Breast epithelium (tissue), 4 donors: ENCODE measurements at regions not wholly inside any gene's neighbourhood (a gene's known extent, or its start where the extent isn't known, plus 50 kb on each side); places are given as distances from the start of the nearest gene placed in this dataset.

Source experiments
- DNase-seq, 2 donors: peaks; one replicate each; pipeline ENCODE4 v3.0.0-alpha.2; 2019; ENCODE audit warnings: low spot score in 2 of 2
- H3K27ac ChIP-seq, 2 donors: fragments of 200-600 bp; sonication (generic) in 1 of 2; one replicate each; pipeline ENCODE4 v1.5.1; 2016 to 2019; ENCODE audit warnings: mild to moderate bottlenecking in 1 of 2
- H3K27me3 ChIP-seq, 2 donors: fragments of 200-600 bp; sonication (generic) in 1 of 2; one replicate each; pipeline versions ENCODE4 v1.5.1 to v1.6.0; 2017 to 2019; ENCODE audit warnings: control low read depth in 1 of 2, mild to moderate bottlenecking in 1 of 2
- H3K36me3 ChIP-seq: fragments of 200-600 bp; one replicate; pipeline ENCODE4 v1.5.1; 2019
- H3K4me1 ChIP-seq, 2 donors: fragments of 200-600 bp; sonication (generic); one replicate each; pipeline ENCODE4 v1.5.1; 2016 to 2019; ENCODE audit warnings: control low read depth in 1 of 2
- H3K4me3 ChIP-seq, 3 donors: fragments of 200-600 bp; sonication (generic); 1 replicate in 2 of 3; 2 replicates in 1 of 3; pipeline ENCODE4 v1.5.1; 2016 to 2019; ENCODE audit warnings: mild to moderate bottlenecking in 3 of 3, moderate library complexity in 2 of 3
- H3K9me3 ChIP-seq, 2 donors: fragments of 200-600 bp; sonication (generic) in 1 of 2; one replicate each; pipeline ENCODE4 v1.5.1; 2016 to 2019; ENCODE audit warnings: control low read depth in 1 of 2
- CTCF ChIP-seq, 3 donors: fragments of 450-650 bp; IDR thresholded peaks; one replicate each; pipeline ENCODE4 v1.5.1; 2016 to 2017; ENCODE audit warnings: antibody characterized with exemption in 3 of 3, mild to moderate bottlenecking in 3 of 3, moderate library complexity in 3 of 3
- POLR2A ChIP-seq: fragments of 450-650 bp; IDR thresholded peaks from one replicate; pipeline ENCODE4 v1.6.1; 2016; ENCODE audit warnings: antibody characterized with exemption, mild to moderate bottlenecking, moderate library complexity
- POLR2AphosphoS5 ChIP-seq, 3 donors: sonication (generic); formaldehyde crosslinking; IDR thresholded peaks; one replicate each; pipeline ENCODE4 v1.6.1; 2017; ENCODE audit warnings: antibody characterized with exemption in 3 of 3
- intact Hi-C: fragments of 100-400 bp; cut with DNase I; formaldehyde crosslinking; loops from one replicate; pipeline ENCODE4 v1.15.1; 2023; ENCODE audit warnings: low total_unique reads

DNA sequence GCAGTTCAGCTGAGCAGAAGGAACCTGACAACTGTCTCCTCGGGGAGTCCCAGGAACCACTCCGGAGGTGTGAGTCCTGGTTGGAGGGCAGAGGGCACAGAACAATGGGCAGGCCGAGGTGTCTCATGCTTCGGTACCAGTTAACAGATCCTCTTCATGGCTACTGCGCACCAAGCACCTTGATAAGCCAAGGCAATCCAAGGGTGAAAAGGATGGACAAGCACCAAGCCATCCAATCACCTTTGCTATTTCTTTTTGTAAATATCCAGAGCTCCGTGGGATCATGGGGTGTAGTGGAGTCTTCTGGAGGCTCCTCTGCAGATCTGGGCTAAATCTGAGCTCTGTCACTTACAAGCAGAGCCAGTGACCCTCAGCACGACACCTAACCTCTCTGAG, 233.5 kb downstream of the WDR11 start:
- DNase-seq, result no peak
- Histone ChIP-seq H3K27ac (no peak overlapping the region), H3K36me3 (no peaks in the 10 kb centered on the region), H3K4me1 (no peaks in the 10 kb centered on the region), H3K27me3 (peaks cover 0 to 6% of the 10 kb centered on the region in 2 donors), H3K4me3 (no peak overlapping the region), H3K9me3 (no peaks in the 10 kb centered on the region)
- intact Hi-C loops, result no loop called here
- TF ChIP-seq POLR2A (no peak), POLR2AphosphoS5 (IDR thresholded peaks at IDR 0.05) (no peak), CTCF (IDR thresholded peaks at IDR 0.05) (no peak)

DNA sequence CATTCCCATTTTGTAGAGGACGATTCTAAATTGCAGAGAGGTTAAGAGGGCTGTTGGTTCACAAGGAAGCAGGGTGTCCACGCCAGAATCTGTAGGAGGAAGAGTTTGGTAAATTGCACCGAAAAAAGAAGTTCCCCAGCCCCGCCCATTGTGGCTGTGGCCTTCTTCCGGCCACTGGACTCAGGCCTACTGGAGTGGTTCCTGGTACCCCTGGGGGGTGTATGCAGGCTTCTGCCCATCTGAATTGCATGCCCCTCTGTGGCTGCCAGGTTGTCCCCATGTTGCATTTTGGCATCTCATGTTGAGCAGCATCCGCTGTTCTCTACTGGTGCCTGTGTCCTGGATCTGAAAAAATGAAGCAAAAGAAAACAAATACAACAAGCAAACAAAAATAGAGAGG, 234.2 kb downstream of the WDR11 start:
- no peaks in the 10 kb centered on the region for H3K36me3 ChIP-seq
- H3K9me3 ChIP-seq, result no peaks in the 10 kb centered on the region
- DNase-seq, result no peak
- intact Hi-C loops, result no loop called here
- peaks cover 0 to 6% of the 10 kb centered on the region in 2 donors for H3K27me3 ChIP-seq
- H3K27ac ChIP-seq, result no peak overlapping the region
- TF ChIP-seq CTCF (IDR thresholded peaks at IDR 0.05) (no peak), POLR2AphosphoS5 (IDR thresholded peaks at IDR 0.05) (no peak), POLR2A (no peak)
- no peaks in the 10 kb centered on the region for H3K4me1 ChIP-seq
- H3K4me3 ChIP-seq, result no peak overlapping the region

DNA sequence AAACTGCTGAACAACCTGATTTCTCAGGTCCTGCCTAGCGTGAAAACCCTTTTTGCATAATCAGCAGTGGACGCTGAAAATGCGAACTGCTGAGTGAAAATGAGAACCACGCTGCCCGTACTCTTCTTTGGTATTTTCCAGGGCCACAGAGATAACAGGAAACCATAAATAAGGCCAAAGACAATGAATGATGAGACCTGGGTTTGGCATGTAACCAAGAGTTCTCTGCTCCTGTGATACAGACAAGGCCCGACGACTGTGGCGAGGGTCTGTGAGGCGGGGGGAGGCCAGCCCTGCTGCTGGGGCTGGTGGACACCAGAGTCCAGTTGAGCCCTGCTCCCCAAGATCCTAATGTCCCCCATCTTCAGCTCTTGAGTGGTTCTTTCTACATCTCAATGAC, 236.0 kb downstream of the WDR11 start:
- no peak for DNase-seq
- intact Hi-C loops, result no loop called here

GRCh38 chr10:121087688-121088087, 236.5 kb downstream of the WDR11 start:
- DNase-seq, result no peak
- Histone ChIP-seq H3K27me3 (peaks cover 0 to 6% of the 10 kb centered on the region in 2 donors), H3K27ac (no peak overlapping the region), H3K4me3 (no peak overlapping the region), H3K9me3 (no peaks in the 10 kb centered on the region), H3K4me1 (peaks cover 0 to 4% of the 10 kb centered on the region in 2 donors), H3K36me3 (no peaks in the 10 kb centered on the region)
- intact Hi-C loops, result no loop called here
- no peak for TF ChIP-seq POLR2AphosphoS5 (IDR thresholded peaks at IDR 0.05)

More for the DNA sequence above, 236.0 kb downstream of the WDR11 start:
- Histone ChIP-seq H3K4me1 (peaks cover 0 to under 1% of the 10 kb centered on the region in 2 donors), H3K9me3 (no peaks in the 10 kb centered on the region), H3K27me3 (peaks cover 0 to 6% of the 10 kb centered on the region in 2 donors), H3K27ac (no peak overlapping the region), H3K36me3 (no peaks in the 10 kb centered on the region), H3K4me3 (no peak overlapping the region)
- TF ChIP-seq CTCF (IDR thresholded peaks at IDR 0.05) (no peak), POLR2AphosphoS5 (IDR thresholded peaks at IDR 0.05) (no peak)

DNA sequence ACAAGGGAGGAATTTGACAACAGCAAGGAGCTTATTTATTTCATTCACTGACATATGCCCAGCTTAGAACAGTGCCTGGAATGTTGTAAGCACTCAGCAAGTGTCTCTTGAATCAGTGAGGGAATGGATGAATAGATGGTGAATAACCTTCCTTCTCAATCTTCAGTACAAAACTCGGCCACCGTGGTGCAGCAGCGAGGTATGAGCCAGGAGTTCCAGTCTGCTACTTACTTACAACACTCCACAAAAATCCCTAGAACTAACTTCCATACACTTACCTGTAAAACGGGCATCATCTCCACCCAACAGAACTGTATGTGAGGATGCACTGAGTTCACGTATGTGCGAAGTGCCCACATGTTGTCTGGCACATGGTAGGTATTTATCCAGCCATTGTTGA, 237.4 kb downstream of the WDR11 start:
- peaks cover 0 to 4% of the 10 kb centered on the region in 2 donors for H3K4me1 ChIP-seq
- no peak for DNase-seq
- peaks cover 0 to 6% of the 10 kb centered on the region in 2 donors for H3K27me3 ChIP-seq
- TF ChIP-seq POLR2AphosphoS5 (IDR thresholded peaks at IDR 0.05), result no peak
- TF ChIP-seq CTCF (IDR thresholded peaks at IDR 0.05), result no peak
- TF ChIP-seq POLR2A, result no peak
- no peak overlapping the region for H3K27ac ChIP-seq
- no peak overlapping the region for H3K4me3 ChIP-seq
- intact Hi-C loops, result no loop called here
- H3K36me3 ChIP-seq, result no peaks in the 10 kb centered on the region
- H3K9me3 ChIP-seq, result no peaks in the 10 kb centered on the region

- TF ChIP-seq POLR2AphosphoS5 (IDR thresholded peaks at IDR 0.05), result no peak
- no peak for TF ChIP-seq CTCF (IDR thresholded peaks at IDR 0.05)
- no peak for TF ChIP-seq POLR2A
- Histone ChIP-seq H3K4me3 (no peak overlapping the region), H3K9me3 (no peaks in the 10 kb centered on the region), H3K36me3 (no peaks in the 10 kb centered on the region), H3K4me1 (peaks cover 0 to 4% of the 10 kb centered on the region in 2 donors), H3K27me3 (peaks cover 0 to 5% of the 10 kb centered on the region in 2 donors), H3K27ac (no peak overlapping the region)
- intact Hi-C loops, result no loop called here
- DNase-seq, result no peak
Measured at GRCh38 chr10:121089434-121089833, 238.3 kb downstream of the WDR11 start.
